Neuronal stem cell (in vitro differentiated cells): ENCODE measurements at regions not wholly inside any gene's neighbourhood (a gene's known extent, or its start where the extent isn't known, plus 50 kb on each side); places are given as distances from the start of the nearest gene placed in this dataset.

ENCODE experiments used
- DNase-seq: peaks from one replicate; pipeline ENCODE4 v3.0.0-alpha.2; 2013; ENCODE audit warnings: low spot score
- H2AFZ ChIP-seq: one replicate; pipeline ENCODE4 v1.6.1; 2013; ENCODE audit warnings: mild to moderate bottlenecking, low read length, inconsistent platforms
- H2AK5ac ChIP-seq: 2 replicates; pipeline ENCODE4 v1.6.1; 2013; ENCODE audit warnings: low read depth, mild to moderate bottlenecking, inconsistent platforms, low read length, moderate library complexity, mixed read lengths
- H2BK120ac ChIP-seq: 2 replicates; pipeline ENCODE4 v1.6.1; 2013; ENCODE audit warnings: low read depth, mild to moderate bottlenecking, inconsistent platforms, low read length, moderate library complexity, mixed read lengths
- H2BK12ac ChIP-seq: one replicate; pipeline ENCODE4 v1.6.1; 2013; ENCODE audit warnings: low read length, inconsistent platforms
- H2BK15ac ChIP-seq: 2 replicates; pipeline ENCODE4 v1.6.1; 2013; ENCODE audit warnings: mild to moderate bottlenecking, low read length, inconsistent platforms, mixed read lengths
- H2BK5ac ChIP-seq: one replicate; pipeline ENCODE4 v1.6.1; 2013; ENCODE audit warnings: inconsistent platforms, mild to moderate bottlenecking, low read length, moderate library complexity
- H3K14ac ChIP-seq: one replicate; pipeline ENCODE4 v1.6.1; 2013; ENCODE audit warnings: low read length, inconsistent platforms
- H3K18ac ChIP-seq: 2 replicates; pipeline ENCODE4 v1.6.1; 2013; ENCODE audit warnings: low read length, inconsistent platforms
- H3K23ac ChIP-seq: 2 replicates; pipeline ENCODE4 v1.6.1; 2013; ENCODE audit warnings: low read depth, mild to moderate bottlenecking, mixed read lengths, low read length, inconsistent platforms; ENCODE audit not compliant: poor library complexity
- H3K27ac ChIP-seq: replicated peaks from 3 replicates; pipeline ENCODE4 v1.5.1; 2013; ENCODE audit warnings: low read length, inconsistent platforms
- H3K27me3 ChIP-seq, 3 experiments: 2 replicates each; pipeline ENCODE4 v1.6.1; 2013; ENCODE audit warnings: low read length in 3 of 3, mild to moderate bottlenecking in 2 of 3, inconsistent platforms in 1 of 3, low read depth in 1 of 3, mixed read lengths in 1 of 3, moderate library complexity in 1 of 3; ENCODE audit not compliant: control insufficient read depth in 3 of 3, insufficient read depth in 3 of 3
- H3K36me3 ChIP-seq, 2 donors: replicated peaks in 1 of 2; 2 replicates each; pipeline ENCODE4 v1.6.1; 2013; ENCODE audit warnings: low read length in 2 of 2; ENCODE audit not compliant: control insufficient read depth in 2 of 2, insufficient read depth in 2 of 2
- H3K4ac ChIP-seq: 2 replicates; pipeline ENCODE4 v1.6.1; 2013; ENCODE audit warnings: inconsistent platforms, mild to moderate bottlenecking, low read length, moderate library complexity
- H3K4me1 ChIP-seq, 2 donors: 1 replicate in 1 of 2; 2 replicates in 1 of 2; pipeline ENCODE4 v1.6.1; 2013; ENCODE audit warnings: low read length in 2 of 2, low read depth in 1 of 2; ENCODE audit not compliant: control insufficient read depth in 2 of 2, insufficient read depth in 1 of 2
- H3K4me2 ChIP-seq: one replicate; pipeline ENCODE4 v1.6.1; 2013; ENCODE audit warnings: mild to moderate bottlenecking, low read length, inconsistent platforms; ENCODE audit not compliant: insufficient read depth, poor library complexity, severe bottlenecking
- H3K4me3 ChIP-seq, 2 donors: 2 replicates each; pipeline ENCODE4 v1.5.1; 2013; ENCODE audit warnings: low read length in 2 of 2, mild to moderate bottlenecking in 2 of 2, inconsistent platforms in 1 of 2, moderate library complexity in 1 of 2
- H3K79me1 ChIP-seq: one replicate; pipeline ENCODE4 v1.6.1; 2013; ENCODE audit warnings: low read depth, mild to moderate bottlenecking, inconsistent platforms, low read length, moderate library complexity
- H3K9ac ChIP-seq: one replicate; pipeline ENCODE4 v1.6.1; 2013; ENCODE audit warnings: mild to moderate bottlenecking, low read depth, low read length, inconsistent platforms; ENCODE audit not compliant: poor library complexity
- H3K9me3 ChIP-seq, 2 donors: replicated peaks in 1 of 2; 2 replicates each; pipeline versions ENCODE3 to v1.6.1; 2013; ENCODE audit warnings: low read length in 2 of 2, mild to moderate bottlenecking in 2 of 2, inconsistent platforms in 1 of 2, low read depth in 1 of 2, mixed read lengths in 1 of 2, moderate library complexity in 1 of 2; ENCODE audit not compliant: control insufficient read depth in 2 of 2, insufficient read depth in 1 of 2
- H4K8ac ChIP-seq: one replicate; pipeline ENCODE4 v1.6.1; 2013; ENCODE audit warnings: low read depth, mild to moderate bottlenecking, inconsistent platforms, low read length, moderate library complexity
- H4K91ac ChIP-seq: one replicate; pipeline ENCODE4 v1.6.1; 2013; ENCODE audit warnings: low read length, low read depth, mild to moderate bottlenecking, inconsistent platforms; ENCODE audit not compliant: poor library complexity
- WGBS, 2 donors: extraction: QIAGEN DNeasy Blood & Tissue Kit; methylation state at CpG; one replicate each; pipeline ENCODE4 v1.1.7; 2013; ENCODE audit warnings: missing lambda C conversion rate in 2 of 2, mixed read lengths in 1 of 2; ENCODE audit not compliant: insufficient read length in 2 of 2, insufficient replicate concordance in 1 of 2; ENCODE audit errors: extremely low coverage in 2 of 2; 5-methylcytosine and 5-hydroxymethylcytosine counted together

- no CpG with 5 or more reads among the region's 3 CpGs for WGBS, 2 donors
- Histone ChIP-seq H2AFZ (no peak overlapping the region), H4K91ac (no peak overlapping the region), H3K4me1 (no peaks in the 10 kb centered on the region), H2BK15ac (no peak overlapping the region), H4K8ac (no peak overlapping the region), H3K4ac (no peak overlapping the region), H2BK120ac (no peak overlapping the region), H3K9me3 (peaks cover 0 to 3% of the 10 kb centered on the region in 2 donors), H3K18ac (no peak overlapping the region), H2AK5ac (no peak overlapping the region), H3K4me2 (no peak overlapping the region), H3K79me1 (no peaks in the 10 kb centered on the region), H3K27me3 (no peaks in the 10 kb centered on the region), H3K9ac (no peak overlapping the region), H2BK5ac (no peak overlapping the region), H3K14ac (no peak overlapping the region), H3K27ac (no peak overlapping the region), H3K23ac (no peak overlapping the region), H3K4me3 (no peak overlapping the region), H2BK12ac (no peak overlapping the region), H3K36me3 (no peaks in the 10 kb centered on the region)
- no peak for DNase-seq
These were observed 1315.5 kb upstream of the GJE1 start for GRCh38 chr6:140817176-140817575.

GRCh38 chr6:140816681-140817080 is 1316.0 kb upstream of the GJE1 start:
- no CpG with 5 or more reads among the region's 3 CpGs for WGBS, 2 donors
- Histone ChIP-seq H2BK15ac (no peak overlapping the region), H2AFZ (no peak overlapping the region), H3K4me3 (no peak overlapping the region), H3K9ac (no peak overlapping the region), H3K9me3 (peaks cover 0 to 3% of the 10 kb centered on the region in 2 donors), H2BK120ac (no peak overlapping the region), H3K23ac (no peak overlapping the region), H4K8ac (no peak overlapping the region), H3K79me1 (no peaks in the 10 kb centered on the region), H3K27ac (no peak overlapping the region), H2BK12ac (no peak overlapping the region), H3K36me3 (no peaks in the 10 kb centered on the region), H4K91ac (no peak overlapping the region), H2BK5ac (no peak overlapping the region), H3K14ac (no peak overlapping the region), H3K4me1 (no peaks in the 10 kb centered on the region), H2AK5ac (no peak overlapping the region), H3K27me3 (no peaks in the 10 kb centered on the region), H3K18ac (no peak overlapping the region), H3K4me2 (no peak overlapping the region), H3K4ac (no peak overlapping the region)
- DNase-seq, result no peak

GRCh38 chr6:140812636-140813035 is 1320.1 kb upstream of the GJE1 start:
- no peaks in the 10 kb centered on the region for H3K27me3 ChIP-seq
- H3K4ac ChIP-seq, result no peak overlapping the region
- no peak overlapping the region for H2AK5ac ChIP-seq
- H3K9me3 ChIP-seq, result peaks cover 2 to 6% of the 10 kb centered on the region in 2 donors
- no peak overlapping the region for H2BK12ac ChIP-seq
- H2BK120ac ChIP-seq, result no peak overlapping the region
- H2BK15ac ChIP-seq, result no peak overlapping the region
- H3K14ac ChIP-seq, result no peak overlapping the region
- WGBS, 2 donors, result no CpG with 5 or more reads among the region's 2 CpGs
- H3K4me3 ChIP-seq, result no peak overlapping the region
- no peaks in the 10 kb centered on the region for H3K4me1 ChIP-seq
- H3K18ac ChIP-seq, result no peak overlapping the region
- no peak overlapping the region for H3K4me2 ChIP-seq
- no peak overlapping the region for H4K91ac ChIP-seq
- H2AFZ ChIP-seq, result no peak overlapping the region
- DNase-seq, result no peak
- no peak overlapping the region for H3K9ac ChIP-seq
- H3K23ac ChIP-seq, result no peak overlapping the region
- H3K79me1 ChIP-seq, result no peaks in the 10 kb centered on the region
- H4K8ac ChIP-seq, result no peak overlapping the region
- no peak overlapping the region for H3K27ac ChIP-seq
- no peaks in the 10 kb centered on the region for H3K36me3 ChIP-seq
- H2BK5ac ChIP-seq, result no peak overlapping the region

DNA sequence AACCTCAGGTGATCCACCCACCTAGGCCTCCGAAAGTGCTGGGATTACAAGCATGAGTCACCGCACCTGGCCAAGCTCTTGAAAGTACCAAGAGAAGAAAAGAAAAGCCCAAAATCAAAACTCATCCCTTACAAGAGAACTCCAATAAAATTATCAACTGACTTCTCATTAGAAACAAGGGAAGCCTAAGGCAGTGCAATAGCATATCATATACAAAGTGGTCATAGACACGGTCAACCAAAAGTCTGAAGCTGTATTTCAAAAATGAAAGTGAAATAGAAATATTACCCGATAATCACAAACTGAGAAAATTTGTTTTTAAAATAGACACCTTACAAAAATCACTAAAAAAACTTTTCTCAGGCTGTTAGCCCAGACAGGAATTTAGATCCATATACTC is 1321.1 kb upstream of the GJE1 start:
- H3K14ac ChIP-seq, result no peak overlapping the region
- H2BK120ac ChIP-seq, result no peak overlapping the region
- no peak overlapping the region for H3K23ac ChIP-seq
- H3K36me3 ChIP-seq, result no peaks in the 10 kb centered on the region
- no peak overlapping the region for H3K27ac ChIP-seq
- H3K4me2 ChIP-seq, result no peak overlapping the region
- peaks cover 2 to 6% of the 10 kb centered on the region in 2 donors for H3K9me3 ChIP-seq
- no peak overlapping the region for H4K8ac ChIP-seq
- H3K27me3 ChIP-seq, result no peaks in the 10 kb centered on the region
- no peak overlapping the region for H3K4me3 ChIP-seq
- H2BK5ac ChIP-seq, result no peak overlapping the region
- no peaks in the 10 kb centered on the region for H3K79me1 ChIP-seq
- H4K91ac ChIP-seq, result no peak overlapping the region
- H3K9ac ChIP-seq, result no peak overlapping the region
- no CpG with 5 or more reads among the region's 4 CpGs for WGBS, 2 donors
- no peak overlapping the region for H2BK15ac ChIP-seq
- H3K4me1 ChIP-seq, result no peaks in the 10 kb centered on the region
- DNase-seq, result no peak
- no peak overlapping the region for H3K4ac ChIP-seq
- no peak overlapping the region for H2AFZ ChIP-seq
- H2BK12ac ChIP-seq, result no peak overlapping the region
- no peak overlapping the region for H3K18ac ChIP-seq
- H2AK5ac ChIP-seq, result no peak overlapping the region
